ENCODE measurements at regions not wholly inside any gene's neighbourhood (a gene's known extent, or its start where the extent isn't known, plus 50 kb on each side); places are given as distances from the start of the nearest gene placed in this dataset.

DNA sequence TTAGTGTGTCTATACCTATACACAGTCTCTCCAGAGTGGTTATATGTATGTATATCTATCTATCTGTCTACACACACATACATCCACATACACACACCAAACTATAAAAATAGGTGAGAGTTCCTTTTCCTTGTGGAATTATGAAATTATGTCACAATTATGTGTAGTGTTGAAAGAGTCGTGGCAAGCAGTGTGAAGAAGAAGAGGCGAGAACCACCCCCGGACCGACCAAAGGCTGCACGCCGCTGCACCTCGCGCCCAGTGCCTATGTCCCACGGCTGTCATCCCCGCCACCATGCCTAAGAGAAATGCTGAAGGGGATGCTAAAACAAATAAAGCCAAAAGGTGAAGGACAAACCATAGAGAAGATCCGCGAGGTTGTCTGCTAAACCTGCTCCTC is 95.0 kb upstream of the RAP2B start:
- ChIA-PET POLR2A (ENCODE audit: low non-redundant PET) (no interaction called here), CTCF (no interaction called here)
- H3K27ac ChIP-seq, result no peak overlapping the region
- no peak for TF ChIP-seq CTCF (conservative IDR thresholded peaks at IDR 0.05; ENCODE audit: low read depth)
- no peak for DNase-seq (ENCODE audit: low spot score)

- ChIA-PET CTCF (no interaction called here), POLR2A (ENCODE audit: low non-redundant PET) (no interaction called here)
- no peak overlapping the region for H3K27ac ChIP-seq
- DNase-seq (ENCODE audit: low spot score), result no peak
- TF ChIP-seq CTCF (conservative IDR thresholded peaks at IDR 0.05; ENCODE audit: low read depth), result no peak
Observed at GRCh38 chr3:153069598-153070510, 92.2 kb upstream of the RAP2B start.

- CTCF ChIA-PET, result no interaction called here
- POLR2A ChIA-PET (ENCODE audit: low non-redundant PET), result no interaction called here
- no peak for DNase-seq (ENCODE audit: low spot score)
- TF ChIP-seq CTCF (conservative IDR thresholded peaks at IDR 0.05; ENCODE audit: low read depth), result no peak
- H3K27ac ChIP-seq, result no peak overlapping the region
Observed at GRCh38 chr3:153070511-153070868, 91.5 kb upstream of the RAP2B start.

- ChIA-PET POLR2A (ENCODE audit: low non-redundant PET) (no interaction called here), CTCF (no interaction called here)
- no peak overlapping the region for H3K27ac ChIP-seq
- no peak for DNase-seq (ENCODE audit: low spot score)
- no peak for TF ChIP-seq CTCF (conservative IDR thresholded peaks at IDR 0.05; ENCODE audit: low read depth)
Observed at GRCh38 chr3:153072382-153072781, 89.6 kb upstream of the RAP2B start.

GRCh38 chr3:153072856-153073255 is 89.2 kb upstream of the RAP2B start:
- no peak for TF ChIP-seq CTCF (conservative IDR thresholded peaks at IDR 0.05; ENCODE audit: low read depth)
- DNase-seq (ENCODE audit: low spot score), result no peak
- H3K27ac ChIP-seq, result no peak overlapping the region
- CTCF ChIA-PET, result no interaction called here
- POLR2A ChIA-PET (ENCODE audit: low non-redundant PET), result no interaction called here

- ChIA-PET CTCF (no interaction called here), POLR2A (ENCODE audit: low non-redundant PET) (no interaction called here)
- DNase-seq (ENCODE audit: low spot score), result no peak
- H3K27ac ChIP-seq, result no peak overlapping the region
- TF ChIP-seq CTCF (conservative IDR thresholded peaks at IDR 0.05; ENCODE audit: low read depth), result no peak
Observed at GRCh38 chr3:153073636-153074035, 88.4 kb upstream of the RAP2B start.
